Activated gamma-delta T cell treated with Interleukin-2 at 50 U/mL for 16 hours (primary cell): ENCODE measurements at regions not wholly inside any gene's neighbourhood (a gene's known extent, or its start where the extent isn't known, plus 50 kb on each side); places are given as distances from the start of the nearest gene placed in this dataset.
"Not testable (repeated sequence)": the region's sequence is repeated elsewhere in the genome, so short reads cannot be mapped to it uniquely, and the experiment has no call there.

ENCODE experiments used
- DNase-seq: peaks from one replicate; pipeline ENCODE4 v3.0.0-alpha.2; 2020

DNA sequence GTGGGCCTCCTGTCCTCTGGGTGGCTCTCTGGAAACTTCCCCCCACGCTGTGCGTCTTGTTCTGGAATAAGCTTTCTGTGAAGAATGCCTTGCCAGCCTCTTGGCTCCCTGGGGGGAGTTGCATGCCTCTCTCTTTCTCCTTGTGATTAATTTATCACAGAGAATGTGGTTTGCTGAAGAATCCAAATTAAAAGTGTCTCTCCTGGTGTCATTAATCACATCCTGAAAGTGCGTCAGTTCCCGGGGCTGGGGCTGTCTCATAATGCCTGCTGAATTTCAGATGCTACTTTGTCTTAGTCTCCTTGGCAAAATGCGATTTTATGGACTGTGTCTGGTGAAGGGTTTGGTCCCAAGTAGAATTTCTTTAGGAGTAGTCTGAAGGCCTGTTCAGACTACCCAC lies 787.7 kb upstream of the TMEM132C start:
- no peak for DNase-seq

GRCh38 chr12:127480775-127481314 lies 786.1 kb upstream of the TMEM132C start:
- DNase-seq = no peak

- DNase-seq = no peak
Observed at GRCh38 chr12:127482950-127483349, 784.0 kb upstream of the TMEM132C start.

DNA sequence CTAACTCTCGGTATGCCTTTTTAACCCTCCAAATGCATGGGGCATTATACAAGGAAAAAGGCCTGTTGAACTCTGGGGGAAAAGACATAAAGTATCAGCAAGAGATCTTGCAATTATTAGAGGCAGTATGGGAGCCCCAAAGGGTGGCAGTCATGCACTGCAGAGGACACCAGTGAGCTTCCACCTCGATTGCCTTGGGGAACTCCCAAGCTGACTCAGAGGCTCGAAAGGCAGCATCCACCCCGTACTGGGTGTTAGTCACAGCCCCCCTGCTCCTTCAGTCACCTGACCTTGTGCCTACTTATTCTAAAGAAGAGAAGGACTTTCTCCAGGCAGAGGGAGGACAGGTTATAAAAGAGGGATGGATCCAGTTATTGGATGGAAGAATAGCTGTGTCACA lies 781.4 kb upstream of the TMEM132C start:
- DNase-seq = no peak

DNA sequence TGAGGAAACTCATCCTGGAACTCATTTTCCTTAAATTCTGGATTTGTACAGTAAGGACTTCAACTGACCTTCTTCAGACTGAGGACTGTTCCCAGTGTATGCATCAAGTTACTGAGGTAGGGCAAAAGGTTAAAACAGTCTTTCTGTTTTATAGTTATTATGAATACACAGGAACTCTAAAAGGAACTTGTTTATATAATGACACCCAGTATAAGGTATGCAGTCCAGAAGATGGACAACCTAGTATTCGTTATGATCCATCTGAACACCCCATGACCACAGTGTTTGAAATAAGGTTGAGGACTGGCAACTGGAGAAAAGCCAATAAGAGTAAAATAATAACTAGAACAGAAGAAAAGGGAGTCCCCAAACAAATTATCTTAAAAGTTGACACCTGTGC lies 779.9 kb upstream of the TMEM132C start:
- DNase-seq = no peak

- no peak for DNase-seq
Observed at GRCh38 chr12:127489061-127489460, 777.9 kb upstream of the TMEM132C start.

DNA sequence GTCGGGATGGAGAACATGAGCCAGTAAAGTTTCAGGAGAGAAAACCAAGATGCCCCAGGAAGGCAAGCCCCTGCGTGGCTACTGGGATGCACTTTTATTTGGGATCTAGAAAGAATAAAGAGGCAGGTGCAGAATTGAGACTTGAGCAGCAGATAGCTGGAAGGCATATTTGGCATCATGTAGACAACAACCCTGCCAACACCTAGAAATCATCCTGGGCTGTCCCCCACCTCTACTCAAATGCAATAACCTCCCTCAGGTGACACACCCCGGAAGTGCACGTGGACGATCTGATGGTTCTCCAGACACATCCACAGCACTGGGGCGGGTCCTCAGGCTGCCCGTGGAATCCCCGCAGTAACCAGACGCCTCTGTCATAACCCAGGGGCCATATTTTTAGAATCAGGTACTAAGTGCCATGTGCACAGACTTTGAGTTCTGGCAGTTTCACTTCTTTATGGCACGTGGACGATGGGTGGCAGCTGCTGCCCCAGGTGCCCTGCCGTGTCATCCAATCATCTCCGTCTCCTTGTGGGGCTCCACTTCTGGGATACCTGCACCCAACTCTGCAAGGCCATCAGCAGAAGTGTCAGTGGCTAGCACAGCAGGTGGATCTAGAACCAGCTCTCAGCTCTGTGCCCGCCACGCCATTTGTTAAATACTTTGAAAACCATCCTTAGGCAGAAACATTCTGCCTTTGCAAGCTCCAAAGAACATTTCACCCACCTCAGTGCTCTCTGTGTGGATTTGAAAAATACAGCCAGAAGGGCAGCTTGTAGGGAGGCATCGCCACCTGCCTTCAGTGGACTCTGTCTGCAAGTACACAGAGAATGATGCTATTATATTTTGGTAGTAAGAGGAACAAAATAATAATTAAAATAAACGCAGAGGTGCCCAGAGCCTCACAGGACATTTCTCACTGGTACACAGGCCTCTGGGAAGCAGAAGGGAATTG lies 771.7 kb upstream of the TMEM132C start:
- no peak for DNase-seq

GRCh38 chr12:127496255-127496654 lies 770.7 kb upstream of the TMEM132C start:
- no peak for DNase-seq

DNA sequence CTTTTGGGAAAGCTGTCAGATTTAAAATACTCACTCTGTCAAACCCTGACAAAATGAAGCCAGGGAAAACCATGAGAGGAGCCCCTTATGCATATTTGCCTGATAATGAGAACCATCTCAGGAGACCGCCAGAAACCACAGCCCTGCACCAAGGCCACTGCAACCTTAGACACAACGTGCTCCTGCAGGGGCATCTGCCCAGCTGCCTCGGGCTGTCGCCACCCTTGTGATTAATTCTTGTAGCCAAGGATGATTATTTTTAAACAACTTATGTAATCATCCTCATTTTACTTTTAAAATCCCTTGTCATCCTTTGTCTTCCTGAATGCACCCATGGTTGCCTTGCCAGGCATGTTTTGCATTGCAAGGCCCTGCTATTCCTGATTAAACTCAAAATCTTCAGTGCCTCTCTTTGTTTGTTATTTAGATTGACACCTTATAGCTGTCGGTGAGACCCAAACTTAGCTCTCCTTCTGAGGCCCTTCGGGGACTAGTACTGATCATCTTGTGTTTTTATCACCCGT lies 766.4 kb upstream of the TMEM132C start:
- no peak for DNase-seq

- no peak for DNase-seq
Observed at GRCh38 chr12:127501916-127502315, 765.1 kb upstream of the TMEM132C start.

GRCh38 chr12:127503246-127503645 lies 763.7 kb upstream of the TMEM132C start:
- DNase-seq = no peak

DNA sequence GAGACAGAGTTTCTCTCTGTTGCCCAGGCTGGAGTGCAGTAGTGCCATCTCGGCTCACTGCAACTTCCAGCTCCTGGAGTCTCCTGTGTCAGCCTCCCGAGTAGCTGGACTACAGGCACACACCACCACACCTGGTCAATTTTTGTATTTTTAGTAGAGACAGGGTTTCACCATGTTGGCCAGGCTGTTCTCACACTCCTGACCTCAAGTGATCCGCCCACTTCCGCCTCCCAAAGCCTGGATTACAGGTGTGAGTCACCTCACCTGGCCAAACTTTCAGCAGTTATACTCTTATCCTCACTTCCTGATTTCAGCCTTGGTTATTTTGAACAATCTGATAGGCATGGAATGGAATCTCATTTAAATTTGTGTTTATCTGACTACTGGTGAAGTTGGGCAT lies 763.0 kb upstream of the TMEM132C start:
- DNase-seq = not testable (repeated sequence)

DNA sequence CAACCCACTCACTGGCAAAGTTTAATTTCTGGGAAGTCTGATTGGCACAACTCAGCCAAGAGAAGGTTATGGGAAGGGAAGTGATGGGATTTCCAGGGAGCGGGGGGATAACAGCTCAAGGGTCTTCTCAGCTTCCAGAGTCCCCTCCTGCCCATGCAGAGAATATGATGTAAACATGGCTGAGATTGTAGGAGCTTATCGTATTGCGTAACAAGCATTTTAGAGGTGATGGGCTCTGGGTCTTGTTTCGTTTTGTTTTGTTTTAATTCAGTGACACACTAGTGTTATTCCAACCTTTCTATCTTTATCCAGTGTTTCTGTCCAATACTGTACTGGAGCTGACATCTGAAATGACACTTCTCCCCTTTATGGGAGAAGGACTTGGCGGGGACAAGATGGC lies 762.1 kb upstream of the TMEM132C start:
- DNase-seq = no peak

- DNase-seq = no peak
Observed at GRCh38 chr12:127507341-127507740, 759.6 kb upstream of the TMEM132C start.

DNA sequence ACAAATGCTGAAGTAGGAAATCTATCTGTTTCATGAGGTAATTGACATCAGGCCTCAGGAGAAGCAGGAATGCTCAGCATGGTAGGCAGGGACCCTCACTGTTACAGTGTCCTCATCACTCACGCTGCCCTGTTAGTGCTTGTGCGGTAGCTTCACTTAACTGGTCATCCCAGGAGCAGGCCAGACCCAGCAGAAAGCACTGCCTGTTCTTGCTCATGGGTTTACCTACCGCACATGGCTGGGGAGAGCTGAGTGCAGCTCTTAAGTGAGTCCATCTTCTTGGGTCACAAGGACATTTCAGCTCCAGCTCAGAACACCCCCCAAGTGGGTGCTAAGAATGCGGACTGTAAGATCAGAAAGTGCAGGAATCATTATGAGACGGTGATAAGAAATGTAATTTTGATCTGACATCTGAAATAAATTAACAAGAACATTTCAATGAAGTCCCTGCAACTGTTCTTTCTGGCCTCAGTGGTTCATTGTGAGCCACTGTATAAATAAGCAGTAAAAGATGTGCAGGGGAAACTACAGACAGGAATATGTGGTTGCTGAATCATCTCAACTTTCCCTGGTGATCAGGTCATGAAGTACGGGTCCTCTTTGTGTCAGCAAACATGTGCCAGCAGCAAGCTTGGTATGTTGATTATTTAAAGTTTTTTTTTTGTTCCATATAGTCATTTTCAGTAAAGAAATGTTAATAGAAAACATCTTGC lies 757.7 kb upstream of the TMEM132C start:
- no peak for DNase-seq

- DNase-seq = no peak
Observed at GRCh38 chr12:127515941-127516340, 751.0 kb upstream of the TMEM132C start.

DNA sequence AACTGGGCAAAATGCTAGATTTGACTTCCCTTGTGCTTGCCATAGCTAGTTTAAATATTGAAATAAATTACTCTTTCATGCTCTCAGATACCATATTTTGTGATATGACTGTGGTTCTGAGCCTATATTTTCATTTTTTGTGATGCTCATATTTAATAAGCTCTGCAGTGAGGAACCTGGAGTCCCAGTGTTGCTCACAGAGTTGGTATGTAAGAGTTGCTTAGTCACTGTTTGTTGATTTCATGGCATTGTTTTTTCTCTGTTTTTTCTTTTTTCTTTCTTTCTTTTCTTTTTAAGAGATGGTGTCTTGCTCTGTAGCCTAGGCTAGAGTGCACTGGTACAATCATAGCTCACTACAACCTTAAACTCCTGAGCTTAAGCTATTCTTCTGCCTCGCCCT lies 750.5 kb upstream of the TMEM132C start:
- no peak for DNase-seq

- DNase-seq = no peak
Observed at GRCh38 chr12:127519779-127520178, 747.2 kb upstream of the TMEM132C start.

GRCh38 chr12:127526925-127527324 lies 740.0 kb upstream of the TMEM132C start:
- DNase-seq = no peak

DNA sequence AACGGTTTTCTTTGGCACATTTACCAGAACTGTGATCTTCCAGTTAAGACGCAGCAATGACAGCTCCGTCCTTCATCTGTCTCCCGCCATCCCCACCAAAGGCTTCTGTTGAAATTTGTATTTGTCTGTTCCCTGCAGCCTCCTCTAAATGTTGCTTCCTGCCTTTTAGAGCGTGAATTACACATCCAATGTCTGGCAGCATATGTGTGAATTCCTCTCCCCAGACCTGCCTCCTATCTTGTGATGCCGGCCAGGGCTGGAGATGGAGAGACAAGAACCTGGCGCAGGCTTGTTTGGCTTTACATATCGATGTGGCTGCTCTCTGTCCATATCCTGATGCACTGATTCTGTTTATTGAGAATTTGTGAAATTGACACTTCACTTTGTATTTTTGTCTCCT lies 738.4 kb upstream of the TMEM132C start:
- DNase-seq = no peak

- DNase-seq = no peak
Observed at GRCh38 chr12:127531542-127531941, 735.4 kb upstream of the TMEM132C start.

GRCh38 chr12:127533353-127533752 lies 733.6 kb upstream of the TMEM132C start:
- no peak for DNase-seq

DNA sequence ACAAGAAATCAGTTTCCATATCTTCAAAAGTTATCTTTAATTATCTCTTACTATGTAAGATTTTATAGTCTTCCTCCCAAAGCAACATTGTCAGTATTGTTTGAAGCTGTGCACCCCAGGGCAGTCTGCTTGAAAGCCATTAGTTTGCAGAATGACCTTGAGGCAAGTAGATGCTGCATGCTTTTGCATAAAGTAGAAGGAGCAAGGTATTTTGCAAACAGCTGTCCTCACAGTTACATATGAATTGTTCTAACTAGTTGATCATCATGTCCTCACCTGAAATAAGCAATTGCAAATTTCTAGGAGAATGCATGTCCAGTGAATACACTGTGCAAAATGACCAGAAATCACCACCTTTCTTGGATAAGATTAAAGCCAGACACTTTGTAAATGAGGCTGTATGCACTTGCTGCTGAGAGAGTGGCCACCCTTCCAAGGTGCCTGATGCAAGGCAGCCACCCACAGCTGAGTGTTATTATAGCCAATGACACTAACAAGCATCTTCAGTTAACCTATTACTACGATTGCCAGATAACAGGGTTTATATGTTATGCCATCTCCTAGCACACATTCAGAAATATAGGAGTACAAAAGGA lies 730.0 kb upstream of the TMEM132C start:
- DNase-seq = no peak
